NCI-H82 treated with DMSO at 0.1 percent for 48 hours (cell line): ENCODE measurements at regions not wholly inside any gene's neighbourhood (a gene's known extent, or its start where the extent isn't known, plus 50 kb on each side); places are given as distances from the start of the nearest gene placed in this dataset.

Experiments
- DNase-seq: peaks from one replicate; lab custom pipeline; 2025; ENCODE audit not compliant: unreplicated experiment; lab: John Stamatoyannopoulos, UW

DNA sequence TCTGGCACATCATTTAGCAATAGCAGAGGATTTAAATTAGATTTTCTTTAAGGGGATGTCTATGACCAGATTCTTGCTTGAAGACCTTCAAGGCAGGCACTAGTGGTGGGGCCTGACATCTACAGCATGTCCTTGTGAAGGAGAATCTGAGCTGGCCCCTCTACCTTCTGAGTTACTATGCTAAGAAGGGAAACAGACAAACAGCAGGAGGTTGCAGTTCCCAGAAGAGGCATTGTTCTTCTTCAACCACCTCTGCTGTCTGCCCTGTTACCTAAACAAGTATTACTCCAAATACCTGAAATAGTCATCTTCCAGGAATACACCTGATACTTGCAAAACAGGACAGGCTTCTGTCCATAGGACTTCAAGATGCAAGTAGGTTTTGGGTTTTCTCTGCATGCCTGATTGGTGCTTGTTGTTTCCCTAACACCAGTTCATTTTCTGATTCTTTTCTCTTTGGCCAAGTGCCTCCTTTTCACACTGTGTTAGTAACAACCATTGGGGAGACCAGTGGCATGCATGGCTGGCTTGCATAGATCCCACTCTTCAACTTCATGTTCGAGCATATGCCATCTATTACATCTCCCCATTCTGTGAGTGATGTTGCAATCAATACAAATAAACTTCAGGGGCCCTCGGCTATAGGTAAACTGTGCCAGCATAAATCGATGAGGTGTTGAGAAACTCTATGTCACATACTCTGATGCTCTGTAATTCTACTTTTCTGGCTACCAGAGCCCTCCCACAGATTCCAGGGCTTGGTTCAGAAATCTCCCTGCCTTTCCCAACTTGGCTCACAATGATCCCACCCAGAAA, 93.0 kb upstream of the DUSP10 start:
- no peak for DNase-seq

DNA sequence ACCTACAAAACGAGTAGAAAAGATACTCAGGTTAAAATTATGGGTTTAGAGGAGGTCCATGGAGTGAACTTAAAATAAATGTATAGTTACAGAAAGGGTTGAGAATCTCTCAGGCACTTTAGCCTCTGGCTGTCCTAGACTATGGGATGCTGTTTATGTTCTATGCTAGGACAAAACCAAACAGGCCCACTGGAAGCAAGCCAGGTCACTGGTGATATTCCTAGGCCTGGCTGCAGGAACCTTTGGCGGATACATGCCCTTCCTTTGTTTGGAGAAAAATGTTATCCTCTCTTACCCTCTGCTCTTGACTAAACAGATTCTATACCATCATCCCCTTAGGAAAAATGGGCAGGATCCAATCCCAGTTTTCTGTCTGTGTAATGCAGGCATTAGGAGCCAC, 90.7 kb upstream of the DUSP10 start:
- DNase-seq: no peak

DNA sequence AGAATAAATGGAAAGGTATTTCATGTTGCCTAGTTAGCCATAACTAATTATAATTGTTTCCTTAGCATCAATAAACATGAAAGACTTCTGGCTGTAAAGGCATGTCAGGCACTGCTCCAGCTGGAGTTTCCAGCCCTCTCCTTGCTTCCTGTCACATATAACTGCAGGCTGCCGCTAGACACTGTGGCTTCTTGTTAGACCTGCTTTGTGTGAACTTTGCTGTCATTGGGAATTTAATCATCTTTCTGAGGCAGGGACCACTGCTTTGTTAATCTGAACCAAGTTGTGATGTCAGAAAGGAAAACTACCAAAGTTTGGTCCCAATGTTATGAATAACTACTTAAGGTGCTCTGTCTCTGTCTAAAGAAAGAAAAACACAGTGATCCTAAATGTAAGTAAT, 90.3 kb upstream of the DUSP10 start:
- DNase-seq: no peak

DNA sequence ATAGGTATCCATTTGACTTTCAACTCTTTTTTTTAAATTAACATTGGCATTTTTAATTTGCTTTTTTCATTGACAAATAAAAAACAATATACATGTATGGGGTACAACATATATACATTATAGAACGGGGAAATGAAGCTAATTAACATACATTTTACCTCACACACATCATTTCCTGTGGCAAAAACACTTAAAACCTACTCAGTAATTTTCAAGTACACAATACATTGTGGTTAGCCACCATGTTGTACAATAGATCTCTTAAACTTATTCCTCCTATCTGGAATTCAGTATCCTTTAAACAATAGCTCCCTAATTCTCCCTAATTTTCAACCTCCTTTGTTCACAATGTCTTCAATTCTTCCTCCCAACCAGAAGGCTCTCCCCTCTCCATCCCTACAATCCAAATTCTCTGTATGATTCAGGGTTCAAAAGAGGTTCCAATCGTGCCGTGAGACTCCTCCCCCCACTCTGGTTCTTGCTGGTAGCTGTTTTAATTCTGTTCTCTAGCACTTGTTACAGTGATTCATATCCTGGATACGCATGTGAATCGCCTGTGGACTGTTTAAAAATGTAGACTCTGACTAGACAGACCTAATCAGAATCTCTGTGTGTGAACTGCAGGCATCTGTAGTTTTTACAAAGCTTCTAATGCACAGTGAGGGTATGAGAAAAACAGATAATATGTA, 87.6 kb upstream of the DUSP10 start:
- DNase-seq: no peak

DNA sequence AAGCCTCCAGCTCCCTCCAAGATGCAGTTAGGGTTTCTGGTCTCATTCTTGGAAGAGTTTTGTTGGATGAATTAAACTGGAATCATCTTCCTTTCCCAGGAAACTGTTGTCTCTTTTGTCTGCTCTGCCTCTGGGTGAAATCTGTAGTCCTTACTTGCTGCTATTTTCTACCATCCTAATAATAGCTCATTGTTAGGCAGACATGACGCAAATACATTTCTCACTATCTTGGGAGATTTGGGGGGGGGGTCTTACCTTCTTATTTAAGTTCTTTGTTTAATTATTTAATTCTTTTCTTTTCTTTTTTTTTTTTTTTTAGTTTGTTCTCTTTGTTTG, 85.4 kb upstream of the DUSP10 start:
- DNase-seq: no peak

DNA sequence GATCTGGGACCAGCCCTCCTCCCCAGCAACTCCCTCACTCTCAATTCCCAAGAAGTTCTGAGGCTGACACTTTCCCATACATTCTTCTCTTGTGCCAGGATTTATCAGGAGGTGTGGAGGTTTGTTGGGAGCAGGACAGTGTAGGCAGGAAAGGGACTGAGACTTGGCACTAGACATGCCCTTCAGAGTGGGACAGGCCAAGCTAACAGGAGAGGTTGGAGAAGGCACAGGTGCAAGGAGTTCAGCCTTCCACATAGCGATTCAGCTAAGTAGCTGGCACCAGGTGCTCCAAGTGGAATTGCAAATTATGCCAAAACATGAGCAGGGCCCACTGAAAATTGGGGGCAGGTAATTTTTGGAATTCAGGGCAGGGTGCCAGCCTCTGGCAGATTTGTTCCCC, 83.0 kb upstream of the DUSP10 start:
- DNase-seq: no peak

DNA sequence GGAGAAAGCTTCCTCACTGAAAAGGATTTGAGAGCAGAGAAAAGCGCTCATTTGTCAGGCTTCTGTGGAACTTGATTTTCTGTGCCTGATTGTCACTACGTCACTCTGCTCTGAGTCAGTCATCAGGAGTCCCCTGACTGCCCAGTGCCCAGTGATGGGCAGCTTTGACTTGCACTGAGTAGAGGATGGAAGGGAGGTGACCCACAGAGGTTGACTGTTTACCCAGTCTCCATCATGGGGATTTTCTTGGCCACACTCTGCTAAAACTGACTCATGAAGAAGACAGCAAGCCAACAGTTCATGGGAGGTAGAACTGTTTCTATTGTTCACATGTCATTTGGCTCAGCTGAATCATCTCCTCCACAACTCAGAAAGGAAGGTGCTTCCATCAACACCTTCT, 82.1 kb upstream of the DUSP10 start:
- no peak for DNase-seq

DNA sequence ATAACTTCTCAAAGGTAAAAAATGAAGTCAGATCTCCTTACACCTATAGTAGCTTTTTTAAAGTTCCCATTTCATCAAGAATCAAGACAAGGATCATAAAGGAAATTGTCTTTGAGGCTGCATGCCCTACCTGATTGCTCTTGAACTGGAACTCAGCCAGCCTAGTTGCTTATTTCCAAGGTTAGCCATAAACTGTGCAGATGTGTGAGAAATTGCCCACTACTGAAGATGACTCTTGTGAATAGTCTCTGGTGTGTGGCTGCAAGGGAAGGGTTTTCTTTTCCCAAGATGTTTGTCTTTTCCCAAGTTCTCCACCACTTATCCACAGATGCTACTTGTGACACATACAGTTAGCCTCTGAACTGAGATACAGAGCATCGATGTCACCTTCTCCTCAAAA, 81.7 kb upstream of the DUSP10 start:
- DNase-seq: no peak

DNA sequence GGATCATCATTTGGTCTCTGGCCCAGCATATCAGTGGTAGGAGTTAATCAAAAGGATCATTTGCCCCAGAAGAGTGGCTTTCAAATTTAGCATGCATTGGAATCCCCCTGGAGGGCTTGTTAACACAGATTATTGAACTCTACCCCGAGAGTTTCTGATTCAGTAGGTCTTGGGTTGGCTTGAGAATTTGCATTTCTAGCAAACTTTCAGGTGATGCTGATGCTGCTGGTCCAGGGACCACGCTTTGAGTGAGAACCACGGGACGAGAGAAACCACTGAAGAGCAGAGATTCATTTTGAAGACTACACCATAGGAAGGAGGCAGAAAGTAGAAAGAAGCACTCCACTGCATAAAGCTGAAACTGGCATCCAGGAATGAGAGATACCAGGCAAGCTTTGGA, 81.3 kb upstream of the DUSP10 start:
- no peak for DNase-seq

DNA sequence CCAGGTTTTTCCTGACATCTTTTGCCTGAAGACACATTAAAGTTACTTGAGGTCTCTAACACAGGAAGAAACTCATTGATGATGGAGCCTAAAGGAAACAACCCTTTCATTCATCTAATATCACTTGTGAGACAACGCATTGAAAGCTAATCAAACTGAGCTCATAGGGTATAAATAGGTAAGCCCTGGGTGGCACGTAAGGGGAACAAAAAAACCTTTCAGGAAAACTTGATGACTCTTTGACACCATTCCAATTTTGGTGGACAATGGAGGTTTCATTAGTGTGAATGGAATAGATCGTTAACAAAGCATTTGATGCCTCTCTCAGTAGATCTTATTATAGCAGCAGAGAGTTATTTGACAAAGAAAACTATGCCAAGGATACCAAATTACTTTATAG, 80.7 kb upstream of the DUSP10 start:
- DNase-seq: no peak

DNA sequence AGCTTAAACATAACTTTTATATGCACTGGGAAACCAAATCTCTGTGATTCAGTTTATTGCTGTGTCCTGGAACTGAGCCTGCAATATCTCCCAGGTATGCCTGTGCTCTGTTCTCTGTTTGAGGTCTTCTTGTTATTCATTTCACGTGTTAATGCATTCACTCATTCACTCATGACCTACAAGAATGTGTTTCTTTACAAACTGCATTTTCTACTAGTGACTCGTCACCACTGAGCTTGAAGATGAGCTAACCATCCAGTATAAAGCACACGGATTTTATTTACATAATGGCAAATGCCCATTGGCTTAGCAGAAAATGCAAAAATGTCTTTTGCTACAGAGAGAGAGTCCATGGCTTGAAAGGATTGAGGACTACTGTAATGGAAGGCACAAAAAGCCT, 75.0 kb upstream of the DUSP10 start:
- DNase-seq: no peak

DNA sequence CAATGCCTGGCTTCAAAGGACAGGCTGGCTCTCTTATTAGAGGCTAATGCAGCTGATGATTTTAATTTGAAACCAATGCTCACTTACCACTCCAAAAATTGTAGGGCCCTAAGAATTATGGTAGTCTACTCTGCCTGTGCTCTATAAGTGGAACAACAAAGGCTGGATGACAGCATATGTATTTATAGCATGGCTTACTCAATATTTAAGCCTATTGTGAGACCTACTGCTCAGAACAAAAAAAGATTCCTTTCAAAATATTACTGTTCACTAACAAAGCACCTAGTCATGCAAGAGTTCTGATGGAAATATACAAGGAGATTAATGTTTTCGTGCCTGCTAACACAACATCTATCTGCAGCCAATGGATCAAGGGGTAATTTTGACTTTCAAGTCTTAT, 73.8 kb upstream of the DUSP10 start:
- no peak for DNase-seq

DNA sequence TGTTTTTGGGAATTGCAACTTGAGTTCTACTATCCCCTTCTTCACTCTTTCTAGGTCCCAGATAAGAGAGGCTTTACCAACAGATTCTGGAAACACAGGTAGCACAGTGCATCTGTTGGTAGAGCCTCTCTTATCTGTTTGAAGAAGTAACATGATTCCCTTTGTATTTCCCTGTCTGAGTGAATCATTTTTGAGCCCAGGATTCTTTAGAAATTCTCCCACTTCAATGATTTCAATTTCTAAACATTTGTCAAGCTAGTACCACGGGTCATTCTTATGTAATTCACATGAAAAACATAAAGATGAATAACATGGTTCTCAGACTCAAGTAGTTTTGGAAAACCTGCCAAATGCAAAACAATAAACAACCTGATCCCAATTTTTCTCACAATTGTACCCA, 72.0 kb upstream of the DUSP10 start:
- DNase-seq: no peak

DNA sequence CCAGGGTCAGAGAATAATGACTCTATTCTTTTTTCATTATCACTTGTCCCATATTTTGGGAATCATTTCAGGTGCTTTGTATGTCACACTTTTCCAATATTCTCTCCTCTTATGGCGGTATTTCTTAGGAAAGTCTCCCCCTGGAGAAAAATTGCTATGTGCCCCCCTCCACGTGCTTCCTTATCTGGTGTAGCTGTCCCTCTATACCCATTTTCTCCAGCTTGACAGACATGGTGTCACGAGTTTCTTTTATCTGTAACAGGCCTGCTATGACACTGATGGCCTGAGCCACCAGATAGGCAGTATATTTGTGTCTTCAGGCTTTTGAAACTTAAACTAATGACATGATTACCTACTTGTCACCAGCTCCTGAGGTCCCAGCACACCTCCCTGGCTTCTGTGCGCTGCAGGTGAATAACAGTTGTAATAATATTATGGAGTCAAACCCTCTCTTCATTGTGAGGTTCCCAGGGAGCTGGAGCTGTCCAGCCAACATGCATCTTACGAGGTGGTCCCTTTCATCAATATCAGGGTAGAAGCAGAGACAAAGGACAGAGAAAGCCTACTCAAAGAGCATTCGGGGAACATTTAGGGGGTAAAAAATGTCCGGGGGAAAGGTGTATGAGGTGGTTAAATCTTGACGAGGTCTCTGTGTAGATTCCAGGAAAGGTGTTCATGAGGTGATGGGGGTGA, 71.2 kb upstream of the DUSP10 start:
- DNase-seq: no peak

DNA sequence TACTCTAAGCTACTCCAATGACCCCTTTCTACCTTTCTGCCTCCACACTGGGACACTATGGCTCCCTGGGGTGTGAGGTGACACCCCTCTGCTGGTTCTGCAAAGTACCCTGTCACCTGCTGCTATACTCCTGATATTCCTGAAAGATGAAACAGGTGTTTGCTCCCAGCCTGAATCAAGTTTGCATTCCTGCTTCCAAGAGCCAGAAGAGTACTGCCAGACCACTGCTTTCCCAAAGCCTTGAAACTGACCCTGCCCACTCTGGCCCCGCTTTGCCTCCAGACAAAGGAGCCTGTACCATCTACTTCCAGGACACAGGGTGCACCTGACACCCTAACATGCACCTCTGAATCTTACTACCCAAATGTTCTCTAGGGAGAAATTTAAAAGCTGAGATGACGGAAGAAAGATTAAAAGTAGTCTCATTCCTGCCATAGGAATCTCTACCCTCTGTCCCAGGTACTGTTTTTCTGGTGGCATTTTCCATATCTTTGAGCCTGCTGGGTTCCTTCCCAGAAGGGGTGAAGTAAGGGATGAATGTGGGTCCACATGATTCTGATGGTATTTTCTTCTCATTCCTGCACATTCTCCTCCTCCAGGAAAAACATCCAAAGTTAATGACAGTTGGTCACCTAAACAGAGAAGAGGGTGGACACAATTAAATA, 70.3 kb upstream of the DUSP10 start:
- DNase-seq: no peak

DNA sequence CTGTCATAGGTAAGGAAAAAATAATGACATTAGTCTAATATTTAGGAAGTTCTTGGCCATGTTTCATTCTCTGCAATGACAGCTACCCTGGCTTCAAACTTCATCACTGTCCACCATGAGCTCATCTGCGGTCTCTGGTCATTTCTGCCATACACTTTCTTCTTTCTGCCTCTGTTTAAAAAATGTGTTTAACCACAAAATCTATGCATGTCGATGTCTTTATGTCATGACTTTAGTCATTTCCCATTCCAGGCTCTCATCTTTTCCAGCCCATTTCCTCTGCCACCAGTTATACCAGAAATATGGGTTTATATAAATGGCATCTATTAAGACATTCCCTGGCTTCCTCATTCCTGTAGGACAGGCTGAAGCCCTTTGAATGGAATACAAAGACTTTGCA, 68.5 kb upstream of the DUSP10 start:
- no peak for DNase-seq

DNA sequence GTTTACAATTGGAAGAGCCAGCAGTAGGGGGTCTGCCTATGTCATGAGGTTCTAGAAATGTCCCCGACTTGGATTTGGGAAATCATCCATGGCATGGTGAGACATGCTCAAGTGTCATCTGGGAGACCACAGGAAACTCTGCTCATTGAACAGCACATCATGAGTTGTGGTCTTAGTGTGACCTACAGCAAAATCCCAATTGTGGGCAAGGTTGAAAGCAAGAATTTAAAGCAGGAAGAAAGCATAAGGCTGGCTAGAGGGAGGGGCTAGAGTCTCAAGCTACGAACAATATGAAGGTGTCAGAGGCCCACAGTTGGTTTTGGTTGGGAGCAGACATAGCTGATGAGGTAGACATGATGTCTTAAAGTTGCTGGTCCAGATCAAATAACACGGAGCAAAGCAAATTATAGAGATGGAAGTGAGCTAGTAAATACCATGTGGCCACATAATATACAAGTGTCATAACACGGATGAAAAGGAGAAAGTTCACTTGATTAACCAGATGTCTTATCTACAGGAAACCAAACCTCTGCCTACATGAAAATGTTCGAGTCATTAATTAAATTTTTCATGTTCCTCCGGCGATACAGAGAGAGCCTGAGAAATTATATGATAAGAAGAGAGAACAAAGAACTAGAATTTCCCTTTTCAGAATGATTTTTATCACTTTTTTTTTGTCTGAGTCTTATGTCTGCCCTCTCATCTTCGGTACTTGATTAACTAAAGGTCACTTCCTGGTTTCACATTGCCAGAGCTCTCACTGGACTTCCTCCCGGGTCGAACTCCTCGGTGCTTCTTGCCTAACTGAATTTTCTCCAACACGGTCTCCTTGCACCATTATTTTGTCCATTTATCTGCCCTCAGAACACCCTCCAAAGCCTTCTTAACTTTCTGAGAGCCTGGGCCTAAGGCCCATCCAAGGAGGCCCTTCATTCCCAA, 67.5 kb upstream of the DUSP10 start:
- no peak for DNase-seq

DNA sequence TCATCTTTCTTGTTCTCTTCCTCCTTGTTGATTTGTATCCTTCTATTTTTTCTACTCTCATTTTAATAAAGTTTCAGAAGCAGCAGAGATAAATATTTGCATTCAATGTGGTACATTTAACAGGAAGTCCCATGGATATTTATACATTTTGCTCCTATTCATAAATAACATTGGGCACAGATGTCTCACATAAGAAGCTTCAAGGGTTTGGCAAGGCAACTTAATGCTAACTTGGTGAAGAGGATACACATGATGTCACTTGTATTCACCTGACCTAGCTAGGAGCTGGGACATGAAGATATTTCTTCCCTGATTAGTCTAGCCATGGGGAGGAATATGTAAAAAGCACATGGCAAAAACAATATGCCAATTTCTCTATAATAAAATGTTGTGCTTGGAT, 65.1 kb upstream of the DUSP10 start:
- DNase-seq: no peak

DNA sequence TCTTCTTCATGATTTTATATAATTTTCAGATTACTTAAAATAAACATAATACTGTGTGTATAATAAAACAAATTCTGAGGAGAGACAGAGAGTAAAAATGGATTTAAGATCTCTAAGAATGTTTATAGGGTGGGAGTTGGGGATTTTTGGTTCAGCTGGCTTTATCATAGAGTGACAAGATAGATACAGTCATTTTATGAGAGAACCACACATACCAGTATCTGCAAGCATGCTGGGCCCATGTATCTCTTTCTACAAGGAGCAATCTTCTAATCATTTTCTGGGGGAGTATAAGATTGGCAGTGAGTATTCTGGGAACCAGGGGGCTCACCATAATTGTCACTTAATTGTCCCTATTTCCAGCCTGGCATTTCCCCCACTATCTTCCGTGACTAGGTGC, 64.3 kb upstream of the DUSP10 start:
- no peak for DNase-seq

DNA sequence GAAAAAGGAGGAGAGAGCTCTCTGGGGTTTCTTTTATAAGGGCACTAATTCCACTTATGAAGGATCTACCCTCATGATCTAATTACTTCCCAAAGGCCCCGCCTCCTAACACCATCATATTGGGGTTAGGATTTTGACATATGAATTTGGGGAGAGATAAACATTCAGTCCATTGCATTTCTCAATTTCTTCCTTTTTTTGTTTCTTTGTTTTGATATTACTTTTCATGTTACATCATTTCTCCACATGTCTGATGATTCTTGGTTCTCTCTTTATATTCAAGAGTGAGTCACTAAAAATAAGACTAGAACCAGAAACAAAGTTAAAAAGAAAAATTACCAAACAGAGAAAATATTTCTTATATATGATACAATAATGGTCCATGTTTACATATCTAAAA, 63.2 kb upstream of the DUSP10 start:
- no peak for DNase-seq

DNA sequence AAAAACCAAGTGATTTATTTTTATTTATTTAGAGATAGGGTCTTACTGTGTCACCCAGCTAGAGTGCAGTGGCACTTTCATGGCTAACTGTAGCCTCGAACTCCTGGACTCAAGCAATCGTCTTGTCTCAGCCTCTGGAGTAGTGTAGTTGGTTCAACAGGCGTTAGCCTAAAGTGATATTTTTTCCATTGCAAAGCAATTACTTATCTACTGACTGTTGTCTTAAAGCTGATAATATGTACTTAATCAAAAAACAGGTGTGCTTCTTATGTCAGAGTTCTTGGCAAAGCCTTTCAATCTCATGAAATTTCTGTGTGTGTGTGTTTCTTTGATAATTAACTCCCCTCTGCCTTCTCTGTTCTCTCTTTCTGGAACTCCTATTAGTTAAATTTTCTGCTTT, 62.4 kb upstream of the DUSP10 start:
- no peak for DNase-seq
